ENCODE measurements at regions not wholly inside any gene's neighbourhood (a gene's known extent, or its start where the extent isn't known, plus 50 kb on each side); places are given as distances from the start of the nearest gene placed in this dataset.
"Not testable (repeated sequence)": the region's sequence is repeated elsewhere in the genome, so short reads cannot be mapped to it uniquely, and the experiment has no call there.

DNA sequence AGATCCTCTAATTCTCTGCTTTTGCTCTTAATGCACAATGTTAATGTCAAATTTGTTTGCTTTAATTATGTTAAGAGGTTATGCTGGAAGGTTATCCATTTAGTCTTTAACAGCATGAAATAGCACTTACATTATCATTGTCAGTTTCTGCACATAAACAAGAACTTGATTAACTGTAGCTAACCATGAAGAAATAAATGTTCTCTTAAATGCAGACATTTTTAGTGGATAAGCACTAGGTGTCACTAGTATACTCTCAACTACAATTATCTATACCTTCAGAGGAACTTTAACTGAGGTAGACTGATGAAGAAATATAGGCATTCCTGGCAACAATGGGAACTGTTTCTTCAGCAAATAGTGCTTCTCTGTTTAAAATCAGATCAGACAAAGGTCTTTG, 178.8 kb upstream of the CHST9 start:
- no peak for FAIRE-seq

DNA sequence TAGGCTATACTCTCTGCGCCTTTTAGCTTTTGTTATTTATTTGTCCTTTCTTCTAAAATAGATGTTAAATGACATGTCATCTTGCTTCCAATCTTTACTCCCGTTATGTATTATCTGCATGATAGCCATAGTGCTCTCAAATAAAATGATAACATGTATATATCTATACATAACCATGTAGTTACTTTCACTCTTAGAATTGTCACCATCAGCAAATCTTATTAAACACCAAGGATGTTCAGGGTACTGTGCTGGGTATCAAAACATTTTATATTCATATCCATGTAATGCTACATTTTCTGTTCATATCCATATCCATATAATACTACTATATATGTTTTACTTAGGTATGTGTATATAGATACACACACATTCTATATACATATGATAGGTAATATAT, 176.4 kb upstream of the CHST9 start:
- FAIRE-seq: no peak

DNA sequence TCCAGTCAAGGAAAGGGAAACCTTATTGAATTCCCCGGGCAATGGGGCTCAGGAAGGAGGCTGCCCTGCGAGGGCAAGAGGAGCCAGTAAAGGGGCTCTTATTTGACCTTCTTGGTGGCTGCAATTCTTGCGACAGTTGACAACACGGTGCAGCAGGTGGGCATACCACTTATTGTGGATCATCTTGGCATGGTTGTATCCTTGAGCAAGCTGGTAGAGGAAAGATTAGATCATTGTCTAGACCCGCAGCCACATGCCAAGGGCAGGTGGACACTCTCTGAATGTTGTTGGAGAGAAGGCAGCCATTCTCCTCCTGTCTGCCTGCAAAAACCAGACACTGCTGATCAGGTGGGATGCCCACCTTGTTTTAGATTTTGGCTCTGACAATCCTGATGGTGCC, 170.2 kb upstream of the CHST9 start:
- FAIRE-seq: no peak

DNA sequence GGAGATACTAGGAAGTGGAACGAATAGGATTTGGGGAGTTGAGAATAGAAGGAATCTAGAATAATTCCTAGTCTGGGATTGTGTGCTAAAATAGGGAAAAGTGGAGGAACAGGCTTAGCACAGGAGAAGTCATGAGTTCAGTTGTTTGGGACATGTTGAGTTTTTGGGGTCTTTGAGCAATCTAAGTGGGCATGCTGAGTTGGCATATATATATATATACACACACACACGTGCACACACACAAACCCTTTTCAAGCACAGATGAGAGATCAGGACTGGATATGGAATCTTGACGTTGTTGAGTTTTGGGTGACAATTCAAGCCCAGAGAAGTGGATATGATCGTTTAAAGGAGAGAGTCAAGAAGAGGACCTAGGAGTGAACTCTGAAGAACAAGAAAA, 168.2 kb upstream of the CHST9 start:
- FAIRE-seq: no peak

DNA sequence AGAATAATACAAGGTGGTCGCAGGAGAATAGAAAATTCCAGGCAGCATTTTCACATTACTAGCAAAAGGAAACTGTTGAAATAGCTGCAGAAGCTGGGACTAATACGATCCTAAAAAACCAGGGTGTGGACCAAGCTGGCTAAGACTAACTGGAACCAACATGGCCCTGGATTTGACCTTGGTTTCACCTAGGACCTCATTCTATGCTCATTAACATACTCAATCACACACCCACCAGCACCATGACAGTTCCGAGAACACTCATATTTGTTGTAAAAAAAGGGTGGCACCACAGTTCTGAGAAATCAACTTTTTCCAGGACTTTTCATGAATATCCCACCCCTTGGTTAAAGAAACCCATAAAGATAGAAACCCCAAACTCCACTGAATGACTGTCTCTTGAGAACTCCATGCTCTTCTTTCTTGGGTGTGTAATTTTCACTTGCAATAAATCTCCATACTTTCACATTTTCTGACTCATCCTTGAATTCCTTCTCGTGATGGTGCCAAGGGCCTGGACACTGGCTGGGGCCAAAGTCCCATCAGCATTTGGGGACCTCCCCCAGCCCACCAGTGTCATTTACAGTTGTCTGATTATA, 164.3 kb upstream of the CHST9 start:
- no peak for FAIRE-seq

DNA sequence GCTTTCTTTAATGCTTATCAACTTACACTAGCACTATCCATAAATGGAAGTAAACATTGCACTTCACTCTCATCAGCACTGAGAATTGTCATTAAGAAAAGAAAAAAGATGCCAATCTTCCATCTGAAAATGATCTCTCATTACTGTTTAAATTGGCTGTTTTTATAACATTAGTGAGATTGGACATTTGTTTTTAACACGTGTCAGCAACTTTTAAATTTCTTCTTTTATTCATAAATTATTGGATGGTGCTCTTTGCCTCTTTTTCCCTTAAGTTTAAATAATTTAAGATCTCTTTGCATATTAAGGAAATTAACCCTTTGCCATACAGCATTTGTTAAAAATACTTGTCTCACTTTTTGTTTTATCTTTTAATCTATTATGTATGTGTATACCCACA, 146.5 kb upstream of the CHST9 start:
- no peak for FAIRE-seq

DNA sequence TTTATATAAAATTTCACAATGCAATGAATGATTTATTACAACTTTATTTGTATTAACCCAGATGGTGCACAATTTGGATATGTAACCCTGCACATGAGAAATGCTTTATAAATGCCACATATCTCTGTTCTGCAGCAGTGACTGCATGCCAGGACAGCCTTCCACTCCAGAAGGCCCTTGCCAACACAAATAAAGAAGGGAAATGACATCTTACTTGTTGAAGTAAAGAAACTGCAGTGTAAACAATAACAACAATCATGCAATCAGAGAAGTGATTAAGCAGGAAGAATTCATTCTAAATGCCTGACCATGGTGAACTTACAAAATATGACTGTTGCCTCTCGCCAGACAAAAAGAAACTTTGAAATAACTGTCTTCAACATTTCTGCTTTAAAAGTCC, 129.9 kb upstream of the CHST9 start:
- no peak for FAIRE-seq

DNA sequence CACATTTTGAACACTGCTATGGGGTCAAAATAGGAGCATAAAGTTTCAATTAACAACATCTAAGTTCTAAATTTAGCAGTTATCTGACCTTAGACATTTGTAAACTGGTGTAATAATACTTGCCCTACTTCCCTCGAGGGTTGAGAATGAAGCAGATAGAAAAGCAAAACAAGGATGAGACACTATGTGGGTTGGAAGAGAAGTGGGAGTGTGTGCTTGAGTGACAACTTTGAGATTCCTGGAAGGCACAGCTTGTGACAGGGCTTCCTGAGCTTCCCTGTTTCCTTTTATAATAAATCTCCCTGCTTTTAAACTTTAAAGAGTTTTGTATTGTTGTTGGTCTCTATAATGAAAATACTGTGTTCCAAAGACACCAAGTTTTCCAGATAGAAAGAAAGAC, 128.6 kb upstream of the CHST9 start:
- no peak for FAIRE-seq

DNA sequence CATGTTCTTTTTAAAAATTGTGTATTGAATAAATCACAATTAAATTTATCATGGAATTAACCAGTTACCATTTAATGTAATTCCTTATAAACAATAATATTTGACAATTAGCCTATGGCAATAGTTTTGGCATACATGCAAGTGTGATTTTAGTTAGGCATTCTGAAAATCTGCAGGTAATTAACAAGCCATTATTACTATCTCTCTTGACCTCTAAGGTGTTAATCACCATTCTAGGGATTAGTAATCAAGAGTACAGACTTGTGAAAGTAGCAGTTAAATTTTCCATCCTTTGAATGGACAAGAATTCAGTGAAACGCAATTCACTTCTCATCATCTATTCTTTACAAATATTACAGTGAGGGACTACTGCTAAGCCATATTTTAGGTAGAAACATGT, 127.7 kb upstream of the CHST9 start:
- FAIRE-seq: no peak

DNA sequence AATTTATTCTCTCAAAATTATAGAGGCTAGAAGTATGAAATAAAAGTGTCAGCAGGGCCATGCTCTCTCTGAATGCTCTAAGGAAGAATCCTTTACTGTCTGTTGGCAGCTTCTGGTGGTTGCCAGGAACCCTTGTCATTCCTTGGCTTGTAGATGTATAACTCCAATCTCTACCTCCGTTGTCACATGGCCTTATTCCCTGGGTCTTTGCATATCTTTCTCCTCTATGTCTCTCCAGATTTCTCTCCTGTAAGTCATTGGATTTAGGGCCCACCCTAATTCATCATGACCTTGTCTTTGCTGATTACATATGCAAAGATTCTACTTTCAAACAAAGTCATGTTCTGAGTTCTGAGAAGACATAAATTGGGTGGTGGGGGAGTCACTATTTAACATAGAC, 127.0 kb upstream of the CHST9 start:
- FAIRE-seq: no peak

DNA sequence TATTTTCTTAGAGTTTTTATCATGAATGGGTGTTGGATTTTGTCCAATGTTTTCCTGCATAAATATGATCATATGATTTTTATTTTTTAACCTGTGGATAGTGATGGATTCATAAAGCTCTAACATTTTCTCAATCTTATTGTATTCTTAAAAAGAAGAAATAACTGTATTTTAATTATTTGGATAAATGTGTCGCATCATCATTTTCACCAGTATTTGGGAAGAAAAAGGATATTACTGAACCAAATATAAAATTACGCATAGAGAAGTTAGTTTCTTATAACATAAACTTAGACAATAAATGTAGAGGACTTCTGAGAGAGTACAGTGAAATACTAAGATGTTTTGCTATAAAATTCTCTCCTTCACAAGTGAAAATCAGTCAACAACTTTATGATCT, 126.0 kb upstream of the CHST9 start:
- FAIRE-seq: no peak

DNA sequence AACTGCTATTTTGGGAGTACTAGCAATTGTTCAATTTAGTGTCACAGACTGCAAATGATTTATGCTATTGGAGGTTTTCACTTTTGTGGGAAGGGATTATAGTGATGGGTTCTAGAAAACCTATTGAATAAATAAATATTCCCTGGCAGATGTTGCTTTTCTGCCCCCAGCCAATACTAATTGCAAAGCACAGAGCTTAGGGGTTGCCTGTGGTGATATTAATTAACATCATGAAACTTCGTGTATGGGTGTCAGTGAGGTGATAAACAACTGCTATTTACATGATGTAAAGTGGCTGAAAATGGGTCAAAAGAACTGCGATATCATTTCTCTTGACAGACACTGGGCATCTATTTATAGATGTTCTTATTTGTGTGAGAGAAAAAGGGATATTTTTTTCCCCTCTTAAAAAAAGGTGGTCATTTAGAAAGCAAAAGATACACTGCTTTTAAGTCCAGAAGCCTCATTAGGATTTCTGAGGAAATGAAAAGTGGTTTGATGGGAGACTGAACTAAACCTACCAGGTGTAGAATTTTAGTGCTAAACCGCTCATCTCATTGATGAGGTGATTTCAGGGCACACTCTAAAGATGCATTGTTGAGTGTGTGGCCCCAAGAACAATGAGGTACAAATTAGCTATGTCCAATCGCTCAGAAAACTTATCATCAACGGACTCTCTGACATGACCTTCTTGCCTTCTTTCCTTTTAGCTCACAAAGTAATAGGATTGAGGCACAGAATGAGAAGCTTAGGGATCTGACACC, 116.7 kb upstream of the CHST9 start:
- FAIRE-seq: no peak

DNA sequence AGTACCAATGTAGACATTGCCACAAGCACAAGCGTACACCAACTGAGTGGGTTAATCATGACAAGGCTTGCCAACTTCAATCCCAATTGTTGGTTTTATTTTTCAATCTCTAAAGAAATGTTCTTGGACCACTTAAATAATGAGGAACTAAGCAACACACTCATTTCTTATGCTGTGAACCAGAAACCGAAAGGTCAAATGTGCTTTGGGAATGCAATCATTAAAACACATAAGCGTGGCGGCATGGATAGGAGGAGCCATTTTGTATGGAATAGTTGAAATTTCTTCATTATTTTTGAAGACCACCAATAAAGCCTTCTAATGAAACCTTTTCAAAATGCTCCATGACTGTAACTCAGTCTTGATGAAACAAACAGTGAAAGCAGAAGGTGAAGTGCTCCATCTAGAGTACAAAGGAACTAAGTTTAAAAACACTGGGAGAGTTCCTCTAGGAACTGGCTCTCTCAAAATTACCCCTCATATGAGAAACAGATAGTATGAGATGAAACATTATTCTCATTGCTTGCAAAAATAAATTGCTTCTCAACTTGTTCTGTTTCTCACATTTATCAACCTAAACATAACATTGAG, 113.2 kb upstream of the CHST9 start:
- FAIRE-seq: no peak

DNA sequence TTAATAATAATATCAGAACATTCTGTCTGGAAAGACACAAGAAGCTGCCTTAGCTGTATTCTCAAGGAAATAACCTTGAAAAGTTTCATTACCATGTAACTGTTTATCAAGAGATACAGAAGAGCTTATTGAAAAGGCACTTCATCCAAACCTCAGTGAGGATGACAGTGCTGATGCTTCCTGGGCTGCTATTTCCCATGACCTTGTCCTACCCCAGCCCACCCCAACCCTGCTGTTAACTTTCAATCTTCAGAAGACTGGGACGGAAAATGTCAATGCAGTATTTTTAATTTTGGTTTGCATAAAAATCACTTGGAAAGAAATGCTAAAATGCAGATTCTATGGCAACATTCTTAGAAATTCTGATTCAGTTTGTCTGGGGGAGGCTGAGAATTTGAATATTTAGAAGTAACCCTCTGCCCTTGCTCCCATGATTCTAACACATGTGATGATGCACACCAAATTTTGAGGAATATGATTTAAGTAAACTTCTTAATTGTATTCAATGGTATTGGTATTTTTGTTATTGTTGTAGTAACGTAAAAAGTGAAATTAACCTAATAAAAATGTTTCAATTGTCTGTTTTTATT, 101.0 kb upstream of the CHST9 start:
- not testable (repeated sequence) for FAIRE-seq

DNA sequence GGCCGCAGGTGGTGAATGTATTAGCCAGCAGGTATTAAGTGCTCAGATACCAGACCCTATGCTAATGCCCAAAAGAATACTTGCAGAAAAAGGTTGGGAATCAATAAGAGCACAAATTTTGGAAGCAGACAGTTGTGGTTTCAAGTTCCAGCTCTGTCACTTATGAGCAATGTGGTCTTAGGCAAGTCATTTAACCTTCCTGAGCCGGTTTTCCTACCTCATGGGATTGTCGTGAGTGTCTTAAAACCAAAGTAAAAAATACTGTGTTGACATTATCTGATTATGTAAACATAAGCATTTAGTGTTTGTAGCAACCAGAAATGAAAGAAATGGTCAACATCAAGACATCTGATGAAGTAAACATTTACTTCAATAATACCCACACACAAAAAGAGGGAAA, 93.0 kb upstream of the CHST9 start:
- no peak for FAIRE-seq

DNA sequence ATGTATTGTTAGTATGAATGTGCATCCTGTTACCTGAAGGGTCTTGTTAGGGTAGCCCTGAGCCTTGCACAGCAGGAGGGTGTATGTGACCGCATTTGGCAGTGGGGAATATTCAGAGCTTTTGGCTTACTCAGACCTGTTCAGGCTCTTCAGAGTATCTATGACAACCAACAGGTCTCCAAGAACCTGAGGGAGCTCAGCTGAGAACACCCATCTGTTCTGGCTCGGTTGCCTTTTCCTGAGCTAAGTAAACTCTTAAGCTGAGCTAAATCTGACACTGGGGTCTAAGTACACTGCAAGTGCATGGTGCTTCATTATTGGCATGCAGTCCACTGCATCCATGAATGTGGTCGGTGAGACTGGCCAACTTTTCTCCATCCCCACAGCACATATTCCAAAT, 92.4 kb upstream of the CHST9 start:
- no peak for FAIRE-seq

DNA sequence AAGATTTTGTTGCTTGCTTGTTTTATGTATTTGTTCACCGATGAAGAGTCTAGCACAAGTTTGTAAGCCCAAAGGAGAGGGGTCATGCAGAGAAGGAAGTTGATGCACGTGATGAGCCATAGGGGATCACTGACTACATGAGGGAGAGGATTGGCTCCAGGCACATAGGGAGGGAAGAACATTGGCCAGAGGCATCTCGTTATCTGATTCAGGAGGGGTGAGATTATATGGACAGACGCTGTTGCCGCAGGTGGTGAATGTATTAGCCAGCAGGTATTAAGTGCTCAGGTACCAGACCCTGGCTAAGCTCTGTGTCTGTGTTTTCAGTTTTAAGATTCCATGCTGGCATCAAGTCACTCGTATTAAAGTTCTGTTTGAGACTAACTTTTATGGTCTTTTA, 91.8 kb upstream of the CHST9 start:
- FAIRE-seq: no peak

DNA sequence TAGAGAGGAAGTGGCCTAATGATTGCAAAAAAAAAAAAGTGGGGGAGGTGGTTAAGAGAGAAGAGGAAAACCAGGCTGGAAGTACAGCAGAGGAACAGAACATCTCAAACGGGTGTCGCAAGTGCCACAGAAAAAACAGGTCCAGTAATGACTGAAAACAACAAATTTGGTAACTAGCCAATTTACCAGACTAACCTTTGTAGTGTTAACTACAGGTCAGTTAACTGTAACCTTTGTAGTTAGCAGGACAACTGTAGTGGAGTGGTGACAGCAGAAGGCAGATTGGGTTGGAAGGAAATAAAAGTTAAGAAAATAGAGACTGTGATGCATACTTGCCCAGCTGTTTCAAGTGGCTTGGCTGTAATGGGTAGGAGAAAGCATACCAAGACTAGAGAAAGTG, 91.4 kb upstream of the CHST9 start:
- no peak for FAIRE-seq

DNA sequence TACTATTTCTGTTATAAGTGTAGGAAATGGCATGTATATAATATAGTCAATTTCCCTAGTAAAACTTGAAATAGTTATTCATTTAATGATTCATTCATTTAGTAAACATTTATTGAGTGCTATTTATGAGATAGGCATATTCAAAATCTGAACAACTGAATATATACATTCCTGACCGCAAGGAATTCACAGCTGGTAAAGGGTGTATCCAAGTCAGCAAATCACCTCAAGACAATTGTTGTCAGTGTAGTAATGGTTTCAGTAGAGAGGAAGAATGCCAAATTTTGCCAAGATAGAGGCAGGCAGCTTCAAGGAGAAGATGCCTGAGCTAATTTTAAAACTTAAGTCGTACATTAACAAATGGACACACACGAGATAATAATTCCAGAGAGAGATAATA, 89.8 kb upstream of the CHST9 start:
- FAIRE-seq: no peak

DNA sequence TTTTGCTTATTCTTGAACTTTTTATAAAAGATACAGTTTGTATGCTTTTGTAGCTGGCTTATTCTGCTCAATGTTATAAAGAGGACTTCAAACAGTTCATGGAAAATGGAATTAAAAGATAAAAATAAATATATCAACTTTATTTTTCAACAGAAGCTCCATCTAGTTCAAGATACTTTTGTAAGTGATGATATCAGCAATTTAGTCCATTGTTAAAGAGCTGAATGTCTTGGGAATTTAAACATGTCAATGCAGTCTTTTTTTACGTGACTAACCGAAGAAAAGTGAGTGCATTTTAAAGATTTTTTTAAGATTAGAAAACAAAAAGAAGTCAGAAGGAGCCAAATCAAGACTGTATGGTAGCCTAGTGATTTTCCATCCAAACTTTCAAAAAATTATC, 85.4 kb upstream of the CHST9 start:
- FAIRE-seq: no peak

DNA sequence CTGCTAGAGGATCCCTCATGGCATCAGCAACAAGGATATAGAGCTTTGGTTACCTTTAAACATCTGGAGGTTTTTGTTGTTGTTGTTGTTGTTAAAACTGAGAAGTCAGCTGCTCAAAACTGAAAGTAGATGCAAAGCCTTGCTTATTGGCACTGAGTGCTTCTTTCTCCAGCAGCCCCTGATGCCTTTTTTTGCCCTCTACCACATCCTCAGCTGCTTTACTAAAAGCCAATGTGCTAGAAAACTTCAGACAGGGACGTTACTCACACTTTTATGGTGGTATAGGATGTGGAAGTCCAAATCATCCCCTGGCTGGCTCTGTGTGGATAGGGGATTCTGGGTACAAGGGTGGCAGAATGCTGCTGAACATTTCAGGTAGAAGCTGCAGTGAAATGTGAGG, 78.3 kb upstream of the CHST9 start:
- FAIRE-seq: no peak

DNA sequence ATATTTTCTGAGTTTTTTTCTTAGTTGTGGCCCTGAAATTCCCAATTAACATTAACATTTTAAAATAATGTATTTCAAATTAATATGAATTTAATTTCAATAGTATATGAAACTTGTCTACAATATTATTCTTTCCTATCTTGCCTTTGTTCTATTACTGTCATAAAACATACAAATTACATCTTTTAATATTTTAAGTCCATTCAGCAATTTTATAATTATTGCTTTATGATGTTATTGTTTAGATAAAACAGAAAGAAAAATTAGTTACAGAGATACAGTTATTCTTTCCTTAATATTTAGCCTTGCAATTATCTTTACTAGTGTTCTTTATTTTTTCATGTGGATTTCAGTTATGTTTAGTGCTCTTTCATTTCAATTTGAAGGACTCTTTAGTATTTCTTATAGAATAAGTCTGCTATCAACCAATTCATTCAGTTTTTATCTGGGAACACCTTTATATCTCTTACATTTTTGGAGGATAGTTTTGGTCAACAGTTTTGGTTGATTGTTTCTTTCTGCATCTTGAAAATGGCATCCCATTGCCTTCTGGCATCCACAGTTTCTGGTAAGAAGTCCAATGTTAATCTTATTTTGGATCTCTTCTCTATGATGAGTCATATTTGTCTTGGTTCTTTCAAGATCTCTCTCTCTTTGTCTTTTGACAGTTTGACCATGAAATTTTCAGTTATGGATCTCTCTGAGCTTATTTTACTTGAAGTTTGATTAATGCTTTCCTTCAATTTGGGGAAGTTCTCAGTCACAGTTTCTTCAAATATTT, 76.9 kb upstream of the CHST9 start:
- FAIRE-seq: no peak

DNA sequence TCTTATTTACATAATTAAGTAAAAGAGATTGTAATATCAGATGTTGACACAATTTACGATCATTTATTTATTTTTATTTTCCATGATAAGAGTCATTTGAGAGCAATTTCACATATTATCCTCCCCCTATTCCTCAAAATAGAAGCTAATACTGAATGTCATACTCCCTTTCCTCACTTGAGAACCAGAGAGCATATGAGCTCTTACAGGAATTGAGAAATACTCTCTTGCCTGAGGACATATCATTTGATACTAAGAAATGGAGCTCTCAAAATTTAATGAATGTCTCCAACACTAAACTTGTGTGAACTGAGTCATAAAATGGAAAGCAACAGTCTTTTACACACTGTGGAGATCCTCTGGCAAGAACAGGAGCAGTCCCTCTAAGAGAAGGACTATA, 68.5 kb upstream of the CHST9 start:
- no peak for FAIRE-seq

DNA sequence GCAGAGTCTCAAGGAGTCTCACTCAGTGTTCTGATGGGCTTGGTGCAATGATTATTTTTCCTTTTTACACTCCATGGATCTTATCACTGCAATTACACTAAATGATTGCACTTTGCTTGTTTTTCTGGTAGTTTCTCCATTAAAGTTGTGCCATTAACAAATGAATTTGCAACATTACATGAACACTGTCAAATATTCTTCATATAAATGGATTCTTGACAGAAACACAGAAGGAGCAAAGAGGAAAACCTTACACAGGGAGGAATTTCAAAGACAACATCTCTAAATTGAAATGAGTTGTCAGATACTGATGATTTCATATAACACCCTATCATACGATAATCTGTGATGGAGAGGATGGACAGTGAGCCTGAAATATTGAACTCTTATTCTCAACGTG, 65.4 kb upstream of the CHST9 start:
- no peak for FAIRE-seq

Data from G401.6 (cell line).